Vagina (tissue), 2 donors: ENCODE measurements at regions not wholly inside any gene's neighbourhood (a gene's known extent, or its start where the extent isn't known, plus 50 kb on each side); places are given as distances from the start of the nearest gene placed in this dataset.

ENCODE experiments used
- DNase-seq, 2 donors: peaks; one replicate each; pipeline ENCODE4 v3.0.0-alpha.2; 2017; ENCODE audit errors: extremely low spot score in 2 of 2
- H3K27ac ChIP-seq: fragments of 200-600 bp; sonication (generic); one replicate; pipeline ENCODE4 v1.5.1; 2019
- H3K27me3 ChIP-seq: fragments of 200-600 bp; sonication (generic); one replicate; pipeline ENCODE4 v1.5.1; 2019
- H3K36me3 ChIP-seq, 2 donors: fragments of 200-600 bp; sonication (generic); one replicate each; pipeline ENCODE4 v1.5.1; 2017 to 2019
- H3K4me1 ChIP-seq: fragments of 200-600 bp; sonication (generic); one replicate; pipeline ENCODE4 v1.5.1; 2019
- H3K4me3 ChIP-seq, 2 donors: fragments of 200-600 bp; sonication (generic); 1 replicate in 1 of 2; 2 replicates in 1 of 2; pipeline ENCODE4 v1.5.1; 2016 to 2019
- H3K9me3 ChIP-seq: fragments of 200-600 bp; sonication (generic); one replicate; pipeline ENCODE4 v1.5.1; 2019
- POLR2A ChIP-seq, 2 donors: fragments of 450-650 bp; IDR thresholded peaks; one replicate each; pipeline ENCODE4 v1.6.1; 2017; ENCODE audit warnings: antibody characterized with exemption in 2 of 2, mild to moderate bottlenecking in 2 of 2, moderate library complexity in 2 of 2
- POLR2AphosphoS5 ChIP-seq, 2 donors: sonication (generic); formaldehyde crosslinking; IDR thresholded peaks; one replicate each; pipeline ENCODE4 v1.9.0; 2017; ENCODE audit warnings: antibody characterized with exemption in 2 of 2, mild to moderate bottlenecking in 2 of 2, low read depth in 1 of 2; ENCODE audit not compliant: insufficient read depth in 1 of 2
- intact Hi-C: fragments of 100-400 bp; cut with DNase I; formaldehyde crosslinking; loops from one replicate; pipeline ENCODE4 v1.15.1; 2023
- TF ChIP-seq, protein P1 (sequence below), 3 experiments: fragments of 450-650 bp in 2 of 3; fragments of 200-600 bp in 1 of 3; sonication (generic) in 1 of 3; IDR thresholded peaks; one replicate each; pipeline ENCODE4 v1.5.1; 2017 to 2019; ENCODE audit warnings: antibody characterized with exemption in 3 of 3, mild to moderate bottlenecking in 2 of 3, moderate library complexity in 2 of 3

DNA sequence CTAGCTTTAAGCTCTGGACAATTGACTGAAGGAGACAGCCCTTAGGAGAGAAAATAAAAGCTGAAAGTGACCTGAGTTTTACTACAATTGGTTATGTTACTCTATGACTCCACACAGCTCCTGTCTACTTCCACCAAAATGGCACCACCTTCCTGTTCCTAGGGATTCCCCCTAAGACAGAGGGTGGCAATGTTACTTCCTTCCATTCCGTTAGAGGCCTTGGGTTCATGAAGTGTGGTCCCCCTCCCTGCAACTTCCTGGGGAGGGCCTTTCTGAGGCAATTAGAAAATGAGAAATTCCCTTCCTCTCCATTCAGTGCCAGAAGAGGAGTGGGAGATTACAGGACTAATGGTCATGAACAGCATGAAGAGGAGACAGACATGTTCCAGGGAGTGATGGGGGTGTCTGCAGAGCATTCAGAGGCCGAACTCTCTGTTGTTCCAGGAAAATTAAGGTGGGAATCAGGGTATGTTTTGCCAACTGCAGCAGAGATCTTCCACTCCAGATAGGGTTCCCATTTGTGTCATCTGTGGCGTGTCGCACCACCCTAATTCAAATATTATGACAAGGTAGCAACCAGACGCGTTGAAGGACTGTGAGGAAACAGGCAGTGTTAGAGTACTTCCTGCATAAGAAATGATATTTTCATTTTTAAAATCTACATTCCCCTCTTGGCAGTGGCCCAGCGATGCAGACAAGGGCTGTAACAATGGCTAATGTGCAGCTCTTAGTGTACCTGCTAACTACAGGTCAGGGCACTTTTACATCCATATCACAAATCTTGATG lies 53.1 kb upstream of the TRIM67 start:
- intact Hi-C loops: no loop called here
- no peaks in the 10 kb centered on the region for H3K27me3 ChIP-seq
- H3K4me1 ChIP-seq: no peaks in the 10 kb centered on the region
- DNase-seq: no peak
- TF ChIP-seq POLR2A (IDR thresholded peaks at IDR 0.05) (no peak), POLR2AphosphoS5 (IDR thresholded peaks at IDR 0.05; ENCODE audit: insufficient read depth in 1 of 2, low read depth in 1 of 2) (no peak)
- TF ChIP-seq, protein P1, sequence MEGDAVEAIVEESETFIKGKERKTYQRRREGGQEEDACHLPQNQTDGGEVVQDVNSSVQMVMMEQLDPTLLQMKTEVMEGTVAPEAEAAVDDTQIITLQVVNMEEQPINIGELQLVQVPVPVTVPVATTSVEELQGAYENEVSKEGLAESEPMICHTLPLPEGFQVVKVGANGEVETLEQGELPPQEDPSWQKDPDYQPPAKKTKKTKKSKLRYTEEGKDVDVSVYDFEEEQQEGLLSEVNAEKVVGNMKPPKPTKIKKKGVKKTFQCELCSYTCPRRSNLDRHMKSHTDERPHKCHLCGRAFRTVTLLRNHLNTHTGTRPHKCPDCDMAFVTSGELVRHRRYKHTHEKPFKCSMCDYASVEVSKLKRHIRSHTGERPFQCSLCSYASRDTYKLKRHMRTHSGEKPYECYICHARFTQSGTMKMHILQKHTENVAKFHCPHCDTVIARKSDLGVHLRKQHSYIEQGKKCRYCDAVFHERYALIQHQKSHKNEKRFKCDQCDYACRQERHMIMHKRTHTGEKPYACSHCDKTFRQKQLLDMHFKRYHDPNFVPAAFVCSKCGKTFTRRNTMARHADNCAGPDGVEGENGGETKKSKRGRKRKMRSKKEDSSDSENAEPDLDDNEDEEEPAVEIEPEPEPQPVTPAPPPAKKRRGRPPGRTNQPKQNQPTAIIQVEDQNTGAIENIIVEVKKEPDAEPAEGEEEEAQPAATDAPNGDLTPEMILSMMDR (IDR thresholded peaks at IDR 0.05): no peak
- H3K4me3 ChIP-seq: no peak overlapping the region
- no peaks in the 10 kb centered on the region for H3K9me3 ChIP-seq
- H3K27ac ChIP-seq: no peak overlapping the region
- no peaks in the 10 kb centered on the region for H3K36me3 ChIP-seq

DNA sequence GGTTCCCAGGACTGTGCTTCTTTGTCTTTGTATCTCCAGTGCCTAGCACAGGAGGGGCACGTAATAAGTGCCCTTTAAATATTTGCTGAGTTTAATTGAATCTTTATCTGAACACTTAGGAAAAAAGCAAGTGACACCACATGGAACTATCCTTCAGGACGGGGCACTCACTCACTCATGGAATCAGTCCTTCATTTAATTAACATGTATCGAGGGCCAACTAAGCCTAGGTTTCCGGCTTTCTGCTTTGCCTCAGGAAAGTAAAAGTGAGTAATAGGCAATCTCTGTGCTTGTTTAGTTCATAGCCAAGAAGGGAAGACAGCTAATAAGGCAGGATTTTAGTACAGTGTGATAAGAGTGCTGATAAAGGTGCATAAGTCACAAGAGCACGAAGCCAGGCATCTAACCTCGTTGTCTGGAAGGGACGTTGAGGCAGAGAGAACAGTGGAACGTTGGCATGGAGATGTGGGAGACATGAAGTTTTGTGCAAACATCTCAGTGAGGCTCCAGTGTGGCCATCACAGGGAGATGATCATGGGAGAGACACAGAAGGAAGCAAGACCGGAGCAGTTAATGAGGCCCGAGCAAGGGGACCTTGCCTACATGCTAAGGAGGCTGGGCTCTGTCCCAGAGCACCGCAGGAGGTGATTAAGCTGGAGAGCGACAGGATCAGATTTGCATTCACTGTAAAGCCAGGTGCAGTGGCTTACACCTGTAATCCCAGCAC lies 54.1 kb upstream of the TRIM67 start:
- TF ChIP-seq POLR2AphosphoS5 (IDR thresholded peaks at IDR 0.05; ENCODE audit: insufficient read depth in 1 of 2, low read depth in 1 of 2): no peak
- TF ChIP-seq POLR2A (IDR thresholded peaks at IDR 0.05): no peak
- TF ChIP-seq, protein P1 (IDR thresholded peaks at IDR 0.05): no peak
- peak in 1 of 2 donors; percentile 88 for DNase-seq

DNA sequence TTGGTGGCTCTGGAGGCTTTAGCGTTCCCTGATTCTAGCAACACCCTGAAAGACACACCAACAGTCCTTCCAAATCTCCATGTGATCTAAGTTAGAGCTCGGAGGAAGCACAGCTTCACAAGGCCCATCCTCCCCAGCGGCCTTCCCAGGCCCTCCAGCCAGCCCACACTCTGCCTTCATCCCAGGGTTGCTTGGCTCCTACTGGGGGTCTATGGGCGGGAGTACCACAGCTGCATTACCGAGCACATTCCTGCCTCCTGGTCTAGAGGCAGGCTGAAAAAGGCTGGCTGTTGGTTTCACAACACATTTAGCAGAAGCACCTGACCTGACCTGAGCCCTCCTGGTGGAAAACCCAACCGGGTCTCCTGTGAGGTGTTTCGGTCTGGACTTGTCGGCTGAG lies 54.7 kb upstream of the TRIM67 start:
- peak in 1 of 2 donors; percentile 79 for DNase-seq
- Histone ChIP-seq H3K27me3 (no peaks in the 10 kb centered on the region), H3K4me1 (no peaks in the 10 kb centered on the region), H3K9me3 (no peaks in the 10 kb centered on the region), H3K36me3 (no peaks in the 10 kb centered on the region), H3K4me3 (no peak overlapping the region), H3K27ac (no peak overlapping the region)
- TF ChIP-seq POLR2A (IDR thresholded peaks at IDR 0.05): no peak
- TF ChIP-seq, protein P1 (IDR thresholded peaks at IDR 0.05): no peak
- no peak for TF ChIP-seq POLR2AphosphoS5 (IDR thresholded peaks at IDR 0.05; ENCODE audit: insufficient read depth in 1 of 2, low read depth in 1 of 2)
- intact Hi-C loops: no loop called here

More for the DNA sequence above, 54.1 kb upstream of the TRIM67 start:
- H3K36me3 ChIP-seq: no peaks in the 10 kb centered on the region
- no peaks in the 10 kb centered on the region for H3K27me3 ChIP-seq
- H3K27ac ChIP-seq: no peak overlapping the region
- H3K4me1 ChIP-seq: no peaks in the 10 kb centered on the region
- intact Hi-C loops: no loop called here
- no peaks in the 10 kb centered on the region for H3K9me3 ChIP-seq
- H3K4me3 ChIP-seq: no peak overlapping the region

DNA sequence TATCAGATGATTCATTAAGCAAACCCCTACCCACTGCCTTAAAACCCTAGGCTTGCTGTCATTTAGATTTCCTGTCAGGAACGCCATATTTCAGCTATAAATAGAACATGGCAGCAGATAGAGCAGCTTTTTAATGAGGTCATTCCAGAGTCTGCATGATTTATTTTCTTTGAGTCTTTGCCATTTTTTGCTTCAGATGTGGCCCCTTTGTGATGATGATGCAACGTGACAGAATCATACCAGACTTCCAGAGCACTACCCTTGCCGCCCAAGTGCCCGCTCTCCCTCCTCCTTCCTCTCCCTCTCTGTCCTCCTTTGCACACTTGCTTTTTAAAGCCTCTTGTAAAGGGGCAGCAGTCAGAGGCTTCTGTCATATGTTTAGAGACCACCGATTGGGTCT lies 55.5 kb upstream of the TRIM67 start:
- peak in 1 of 2 donors; percentile 58 for DNase-seq
- TF ChIP-seq POLR2A (IDR thresholded peaks at IDR 0.05) (no peak), POLR2AphosphoS5 (IDR thresholded peaks at IDR 0.05; ENCODE audit: insufficient read depth in 1 of 2, low read depth in 1 of 2) (no peak)
- TF ChIP-seq, protein P1 (IDR thresholded peaks at IDR 0.05): no peak
- no peaks in the 10 kb centered on the region for H3K27me3 ChIP-seq
- H3K36me3 ChIP-seq: no peaks in the 10 kb centered on the region
- H3K27ac ChIP-seq: no peak overlapping the region
- H3K9me3 ChIP-seq: no peaks in the 10 kb centered on the region
- intact Hi-C loops: no loop called here
- H3K4me3 ChIP-seq: no peak overlapping the region
- H3K4me1 ChIP-seq: no peaks in the 10 kb centered on the region

DNA sequence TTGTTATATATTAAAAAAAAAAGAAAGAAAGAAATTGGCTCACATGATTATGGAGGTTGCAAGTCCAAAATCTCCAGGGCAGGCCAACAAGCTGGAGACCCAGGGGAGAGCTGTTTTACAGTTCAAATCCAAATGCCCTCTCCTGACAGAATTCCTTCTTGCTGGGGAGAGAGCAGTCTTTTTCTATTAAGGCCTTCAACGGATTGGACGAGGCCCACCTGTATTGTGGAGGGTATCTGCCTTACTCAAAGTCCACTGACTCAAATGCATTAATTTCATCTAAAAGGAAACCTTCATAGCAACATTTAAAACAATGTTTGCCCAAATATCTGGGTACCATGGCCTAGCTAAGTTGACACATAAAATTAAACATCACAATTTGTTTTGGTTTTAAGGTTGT lies 56.9 kb upstream of the TRIM67 start:
- H3K9me3 ChIP-seq: no peaks in the 10 kb centered on the region
- intact Hi-C loops: no loop called here
- H3K27ac ChIP-seq: no peak overlapping the region
- no peaks in the 10 kb centered on the region for H3K4me1 ChIP-seq
- no peaks in the 10 kb centered on the region for H3K36me3 ChIP-seq
- no peaks in the 10 kb centered on the region for H3K27me3 ChIP-seq
- H3K4me3 ChIP-seq: no peak overlapping the region
- TF ChIP-seq POLR2A (IDR thresholded peaks at IDR 0.05): no peak
- TF ChIP-seq, protein P1 (IDR thresholded peaks at IDR 0.05): no peak
- TF ChIP-seq POLR2AphosphoS5 (IDR thresholded peaks at IDR 0.05; ENCODE audit: insufficient read depth in 1 of 2, low read depth in 1 of 2): no peak
- DNase-seq: no peak
